ENCODE measurements at regions not wholly inside any gene's neighbourhood (a gene's known extent, or its start where the extent isn't known, plus 50 kb on each side); places are given as distances from the start of the nearest gene placed in this dataset.
"Not testable (repeated sequence)": the region's sequence is repeated elsewhere in the genome, so short reads cannot be mapped to it uniquely, and the experiment has no call there.

GRCh38 chr2:40025276-40025675, 246.2 kb upstream of the THUMPD2 start:
- H3K27ac ChIP-seq (ENCODE audit: low read depth, low read length); H3K27me3 ChIP-seq (replicated peaks in 1 of 4; ENCODE audit: control insufficient read depth in 3 of 4, extremely low read depth in 1 of 4, insufficient read depth in 3 of 4, low read length in 3 of 4); H2AK5ac ChIP-seq (ENCODE audit: low read depth, low read length); H2BK5ac ChIP-seq (ENCODE audit: low read depth, low read length); H3K4me2 ChIP-seq (ENCODE audit: insufficient read depth in 1 of 2, low read depth in 2 of 2, low read length in 2 of 2); CTCF ChIA-PET (ENCODE audit: partially characterized antibody); H4K91ac ChIP-seq (replicated peaks; ENCODE audit: insufficient read length, low read length); H2BK15ac ChIP-seq (ENCODE audit: low read length); H3K56ac ChIP-seq (replicated peaks; ENCODE audit: insufficient read length, low read depth, low read length); H4K8ac ChIP-seq (ENCODE audit: extremely low read depth, insufficient read depth, low read length); H3K79me1 ChIP-seq (ENCODE audit: low read depth, low read length); H3K23me2 ChIP-seq (ENCODE audit: low read depth, low read length); H3K4ac ChIP-seq (replicated peaks; ENCODE audit: insufficient read length, low read depth, low read length); H3K18ac ChIP-seq (ENCODE audit: extremely low read depth, low read length); FAIRE-seq; H4K20me1 ChIP-seq (replicated peaks in 1 of 2; ENCODE audit: control insufficient read depth in 1 of 2, insufficient read depth in 2 of 2, low read length in 2 of 2); H3K4me1 ChIP-seq (replicated peaks in 1 of 4; ENCODE audit: control insufficient read depth in 3 of 4, insufficient read depth in 4 of 4, low read length in 3 of 4); H3K36me3 ChIP-seq (ENCODE audit: control insufficient read depth in 2 of 4, insufficient read depth in 4 of 4, low read length in 3 of 4); H2AFZ ChIP-seq (ENCODE audit: low read length); DNase-seq (ENCODE audit: low read depth in 1 of 2, low spot score in 2 of 2); H2BK12ac ChIP-seq (ENCODE audit: low read depth, low read length); H2BK120ac ChIP-seq (replicated peaks; ENCODE audit: low read depth, low read length); H4K5ac ChIP-seq (ENCODE audit: insufficient read length, low read depth, low read length); H3K14ac ChIP-seq (ENCODE audit: insufficient read length); POLR2A ChIA-PET (ENCODE audit: partially characterized antibody); H3K9ac ChIP-seq (replicated peaks in 1 of 4; ENCODE audit: extremely low read depth in 1 of 4, low read depth in 3 of 4, low read length in 3 of 4); H3K4me3 ChIP-seq (ENCODE audit: extremely low read depth in 1 of 4, insufficient read depth in 2 of 4, low read depth in 3 of 4, low read length in 4 of 4); H2BK20ac ChIP-seq (ENCODE audit: low read length); H3K23ac ChIP-seq (ENCODE audit: insufficient read length); H3K79me2 ChIP-seq (ENCODE audit: control insufficient read depth in 1 of 2, insufficient read depth in 2 of 2, low read length in 2 of 2): not testable (repeated sequence)
- H3K9me3 ChIP-seq (ENCODE audit: insufficient read depth in 2 of 2, low read depth in 1 of 2, low read length in 1 of 2): peaks cover 17 to 30% of the 10 kb centered on the region in 2 experiments
- WGBS, 2 experiments (ENCODE audit: extremely low coverage in 1 of 2, insufficient coverage in 1 of 2, insufficient read length in 1 of 2, insufficient replicate concordance in 2 of 2, low coverage in 1 of 2, low lambda C conversion rate in 2 of 2, missing lambda C conversion rate in 1 of 2): 87% methylated on average over 3 of the region's 3 CpGs; no CpG with 5 or more reads in 1 of the 2 experiments

All from H1 (cell line).